Coronary artery (tissue), 2 donors: ENCODE measurements at regions not wholly inside any gene's neighbourhood (a gene's known extent, or its start where the extent isn't known, plus 50 kb on each side); places are given as distances from the start of the nearest gene placed in this dataset.
"Not testable (repeated sequence)": the region's sequence is repeated elsewhere in the genome, so short reads cannot be mapped to it uniquely, and the experiment has no call there.

Experiments used
- DNase-seq: peaks from one replicate; pipeline ENCODE4 v3.0.0-alpha.2; 2017; ENCODE audit warnings: low spot score
- H3K27ac ChIP-seq, 2 donors: fragments of 200-600 bp; sonication (generic); one replicate each; pipeline ENCODE4 v1.5.1; 2016 to 2019
- H3K4me3 ChIP-seq: fragments of 200-600 bp; sonication (generic); 2 replicates; pipeline ENCODE4 v1.5.1; 2016; ENCODE audit warnings: mild to moderate bottlenecking, moderate library complexity
- TF ChIP-seq, protein P1 (sequence below): fragments of 200-600 bp; sonication (generic); IDR thresholded peaks from one replicate; pipeline ENCODE4 v1.5.1; 2019; ENCODE audit warnings: antibody characterized with exemption

DNA sequence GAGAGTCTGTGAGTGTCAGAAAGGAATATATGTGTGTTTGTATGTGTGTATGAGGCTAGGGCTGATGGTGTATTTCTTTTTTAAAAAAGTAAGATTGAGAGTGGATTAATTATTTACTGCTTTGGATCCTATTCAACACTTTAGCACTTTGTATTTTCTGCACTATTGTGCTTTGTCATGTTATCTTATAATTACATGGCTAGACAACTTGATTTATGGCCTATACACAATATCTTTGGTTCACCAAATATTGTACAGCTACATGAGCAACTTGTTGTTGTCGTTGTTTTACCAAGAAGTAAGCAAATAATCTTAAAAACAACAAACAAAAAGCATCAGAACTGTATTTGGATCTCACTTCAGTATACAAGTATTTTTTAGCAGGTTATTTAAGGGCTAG, 84.6 kb upstream of the TBX18 start:
- H3K27ac ChIP-seq, result no peak overlapping the region
- DNase-seq, result no peak
- TF ChIP-seq, protein P1, sequence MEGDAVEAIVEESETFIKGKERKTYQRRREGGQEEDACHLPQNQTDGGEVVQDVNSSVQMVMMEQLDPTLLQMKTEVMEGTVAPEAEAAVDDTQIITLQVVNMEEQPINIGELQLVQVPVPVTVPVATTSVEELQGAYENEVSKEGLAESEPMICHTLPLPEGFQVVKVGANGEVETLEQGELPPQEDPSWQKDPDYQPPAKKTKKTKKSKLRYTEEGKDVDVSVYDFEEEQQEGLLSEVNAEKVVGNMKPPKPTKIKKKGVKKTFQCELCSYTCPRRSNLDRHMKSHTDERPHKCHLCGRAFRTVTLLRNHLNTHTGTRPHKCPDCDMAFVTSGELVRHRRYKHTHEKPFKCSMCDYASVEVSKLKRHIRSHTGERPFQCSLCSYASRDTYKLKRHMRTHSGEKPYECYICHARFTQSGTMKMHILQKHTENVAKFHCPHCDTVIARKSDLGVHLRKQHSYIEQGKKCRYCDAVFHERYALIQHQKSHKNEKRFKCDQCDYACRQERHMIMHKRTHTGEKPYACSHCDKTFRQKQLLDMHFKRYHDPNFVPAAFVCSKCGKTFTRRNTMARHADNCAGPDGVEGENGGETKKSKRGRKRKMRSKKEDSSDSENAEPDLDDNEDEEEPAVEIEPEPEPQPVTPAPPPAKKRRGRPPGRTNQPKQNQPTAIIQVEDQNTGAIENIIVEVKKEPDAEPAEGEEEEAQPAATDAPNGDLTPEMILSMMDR, result no peak

DNA sequence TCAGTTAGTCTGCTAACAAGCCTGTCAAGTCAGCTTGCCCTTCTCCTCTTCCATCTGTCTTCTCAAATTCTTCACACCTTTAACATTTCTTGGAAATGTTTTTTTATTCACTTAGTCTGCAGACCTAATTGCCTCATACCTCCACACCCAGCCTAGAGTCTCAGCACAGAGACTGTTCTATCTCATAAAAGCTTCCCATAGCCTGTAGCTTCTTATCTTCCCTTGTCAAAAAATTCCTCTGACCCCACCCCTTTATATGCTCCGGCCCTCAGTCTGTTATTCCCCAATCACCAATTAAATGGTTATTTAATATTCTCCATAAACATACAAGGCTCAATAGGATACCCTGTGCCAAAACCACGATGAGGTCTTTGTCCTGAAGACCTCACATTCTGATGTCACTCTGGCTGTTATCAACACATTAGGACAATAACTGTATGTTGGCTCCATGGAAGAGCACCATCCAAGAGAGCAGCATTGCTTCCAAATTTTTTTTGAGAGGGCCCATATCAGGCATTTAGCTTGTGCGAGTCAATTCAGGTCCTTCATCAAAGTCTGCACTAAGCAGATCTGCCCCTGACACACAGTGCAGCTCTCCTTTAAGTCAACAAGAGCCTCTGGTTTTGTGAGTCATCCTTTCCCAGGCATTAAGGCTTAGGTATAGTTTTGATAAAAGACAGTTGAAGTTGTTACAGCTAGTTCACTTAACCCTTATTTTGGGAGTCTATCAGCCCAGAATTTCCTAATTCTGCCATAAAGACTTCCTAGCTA, 83.2 kb upstream of the TBX18 start:
- TF ChIP-seq, protein P1, result no peak
- no peak overlapping the region for H3K4me3 ChIP-seq
- no peak overlapping the region for H3K27ac ChIP-seq
- no peak for DNase-seq

More for the DNA sequence above, 84.6 kb upstream of the TBX18 start:
- H3K4me3 ChIP-seq, result no peak overlapping the region

DNA sequence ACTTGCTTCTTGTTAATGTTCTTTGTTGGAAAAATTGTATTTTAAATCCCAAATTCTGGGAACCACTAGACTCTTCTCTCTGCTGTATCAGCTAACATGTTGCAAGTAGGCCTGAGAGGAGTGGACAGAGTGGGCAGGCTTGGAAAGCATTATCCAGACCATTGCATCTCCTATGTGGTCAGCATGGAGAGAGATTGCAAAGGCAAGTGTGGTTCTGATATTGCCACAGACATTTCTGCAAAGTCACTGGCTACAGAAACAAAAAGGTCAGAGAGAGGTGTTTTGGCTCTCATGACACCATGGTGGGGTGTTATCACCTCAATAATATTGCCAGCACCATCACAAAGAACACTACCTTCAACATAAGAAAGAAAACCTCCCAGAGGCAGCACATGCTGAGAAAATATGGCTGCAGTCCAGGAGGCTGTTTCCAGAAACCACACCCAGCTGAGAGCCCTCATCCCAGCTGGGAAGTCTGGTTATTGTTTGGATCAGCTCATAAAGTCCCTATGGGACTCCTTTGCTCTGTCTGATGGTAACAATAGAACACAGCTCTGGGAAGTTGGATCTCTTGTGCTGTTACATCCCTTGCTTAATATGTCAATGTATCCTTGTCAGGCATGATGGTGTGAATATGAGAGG, 78.2 kb upstream of the TBX18 start:
- no peak for DNase-seq
- TF ChIP-seq, protein P1, result no peak

DNA sequence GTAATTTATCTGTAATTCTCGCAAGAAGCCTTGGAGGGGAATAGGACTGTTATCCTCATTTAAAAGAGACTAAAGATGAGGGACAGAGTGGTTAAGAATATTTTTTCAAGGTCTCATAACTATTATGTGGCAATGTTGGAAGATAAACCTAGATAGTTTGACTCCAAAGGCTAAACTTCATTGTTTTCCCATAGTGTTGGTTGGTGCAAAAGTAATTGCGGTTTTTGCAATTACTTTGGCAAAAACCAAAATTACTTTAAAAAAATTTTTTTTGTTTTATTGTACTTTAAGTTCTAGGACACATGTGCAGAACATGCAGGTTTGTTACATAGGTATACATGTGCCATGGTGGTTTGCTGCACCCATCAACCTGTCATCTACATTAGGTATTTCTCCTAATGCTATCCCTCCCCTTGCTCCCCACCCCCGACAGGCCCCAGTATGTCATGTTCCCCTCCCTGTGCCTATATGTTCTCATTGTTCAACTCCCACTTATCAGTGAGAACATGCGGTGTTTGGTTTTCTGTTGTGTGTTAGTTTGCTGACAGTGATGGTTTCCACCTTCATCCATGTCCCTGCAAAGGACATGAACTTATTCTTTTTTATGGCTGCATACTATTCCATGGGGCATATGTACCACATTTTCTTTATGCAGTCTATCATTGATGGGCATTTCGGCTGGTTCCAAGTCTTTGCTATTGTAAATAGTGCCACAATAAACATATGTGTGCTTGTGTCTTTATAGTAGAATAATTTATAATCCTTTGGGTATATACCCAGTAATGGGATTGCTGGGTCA, 72.9 kb upstream of the TBX18 start:
- DNase-seq, H3K27ac ChIP-seq, H3K4me3 ChIP-seq: not testable (repeated sequence)

More for the DNA sequence above, 78.2 kb upstream of the TBX18 start:
- H3K27ac ChIP-seq, result no peak overlapping the region
- no peak overlapping the region for H3K4me3 ChIP-seq

DNA sequence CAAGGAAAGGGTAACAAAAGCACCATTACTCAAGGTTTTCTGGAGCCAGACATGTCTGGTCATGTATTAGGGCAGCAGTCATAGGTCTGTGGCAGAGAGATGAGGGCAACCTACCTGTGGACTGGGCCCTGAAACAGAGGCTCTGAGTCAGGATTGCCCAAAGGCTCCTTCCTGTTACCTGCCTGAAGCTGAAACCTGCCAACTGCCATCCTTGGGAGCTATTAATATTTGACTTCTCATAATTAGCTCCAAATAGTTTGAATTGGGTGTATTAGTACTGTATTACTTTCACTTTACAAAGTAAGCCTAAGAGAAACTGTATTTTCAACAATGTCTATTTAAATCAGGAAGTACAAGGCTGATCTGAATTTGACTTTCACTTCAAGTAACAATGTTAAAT, 72.0 kb upstream of the TBX18 start:
- DNase-seq, result no peak
- no peak overlapping the region for H3K4me3 ChIP-seq
- TF ChIP-seq, protein P1, result no peak
- H3K27ac ChIP-seq, result no peak overlapping the region

DNA sequence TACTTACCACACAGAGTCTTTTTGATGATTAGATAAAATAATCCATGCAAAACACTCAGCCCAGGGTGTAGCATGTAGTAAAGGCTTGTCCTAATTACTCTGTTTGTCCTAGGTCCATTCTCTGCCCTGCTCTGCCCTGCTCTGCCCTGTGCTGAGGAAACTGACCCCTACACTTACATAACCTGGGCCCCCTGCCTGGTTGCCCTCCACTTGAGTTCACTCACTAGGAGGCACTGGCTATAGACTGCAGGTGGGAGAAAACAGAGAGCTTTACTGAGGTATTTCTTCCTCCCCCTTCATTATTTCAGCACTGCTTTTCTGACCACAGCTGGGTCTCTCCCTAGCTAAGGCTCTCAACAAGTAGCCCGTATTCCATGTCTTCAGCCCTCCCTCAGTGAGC, 70.9 kb upstream of the TBX18 start:
- Histone ChIP-seq H3K4me3 (no peak overlapping the region), H3K27ac (no peak overlapping the region)
- TF ChIP-seq, protein P1, result no peak
- DNase-seq, result no peak

DNA sequence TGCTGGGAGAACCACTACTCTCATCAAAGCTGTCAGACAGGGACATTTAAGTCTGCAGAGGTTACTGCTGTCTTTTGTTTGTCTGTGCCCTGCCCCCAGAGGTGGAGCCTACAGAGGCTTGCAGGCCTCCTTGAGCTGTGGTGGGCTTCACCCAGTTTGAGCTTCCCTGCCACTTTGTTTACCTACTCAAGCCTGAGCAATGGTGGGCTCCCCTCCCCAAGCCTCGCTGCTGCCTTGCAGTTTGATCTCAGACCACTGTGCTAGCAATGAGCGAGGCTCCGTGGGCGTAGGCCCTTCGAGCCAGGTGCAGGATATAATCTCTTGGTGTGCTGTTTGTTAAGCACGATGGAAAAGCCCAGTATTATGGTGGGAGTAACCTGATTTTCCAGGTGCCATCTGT, 67.5 kb upstream of the TBX18 start:
- H3K4me3 ChIP-seq, H3K27ac ChIP-seq, DNase-seq: not testable (repeated sequence)
